HCT116 (cell line): ENCODE measurements at regions not wholly inside any gene's neighbourhood (a gene's known extent, or its start where the extent isn't known, plus 50 kb on each side); places are given as distances from the start of the nearest gene placed in this dataset.

Source experiments
- ATAC-seq: fragments of 200-7000 bp; cut with Tn5 transposase; 2 replicates; pipeline ENCODE4 v1.9.1; 2020; ENCODE audit warnings: mild to moderate bottlenecking, moderate library complexity
- BruUV-seq: library from RNA; stranded (reverse); fragments of 400-500 nt; replicated peaks from 2 replicates; lab custom pipeline; 2021; lab: Mats Ljungman, UMichigan
- CTCF ChIA-PET: fragments of 300-600 bp; sonication (Branson Sonifier 250); formaldehyde crosslinking; loops from one replicate; lab custom pipeline; 2021; ENCODE audit warnings: antibody characterized with exemption; lab: Charles Lee
- POLR2A ChIA-PET: fragments of 300-600, 350-600 bp; sonication (Branson Sonifier 250); formaldehyde crosslinking; loops from one replicate; lab custom pipeline; 2021; ENCODE audit warnings: antibody characterized with exemption; lab: Charles Lee
- RAD21 ChIA-PET, 2 experiments: fragments of 300-600 bp; sonication (Branson Sonifier 250); formaldehyde crosslinking; loops; one replicate each; lab custom pipeline; 2023; ENCODE audit warnings: low total read pairs in 2 of 2; ENCODE audit not compliant: uncharacterized antibody in 2 of 2, unreplicated experiment in 2 of 2, low non-redundant PET in 1 of 2; lab: Charles Lee
- DNase-seq: peaks from one replicate; pipeline ENCODE4 v3.0.0-alpha.2; 2010; ENCODE audit warnings: low read depth, low spot score
- H2AFZ ChIP-seq: fragments of 200-600 bp; shearing (Covaris generic), sonication (generic); 2 replicates; pipeline ENCODE4 v1.6.1; 2017; ENCODE audit warnings: low read depth, mixed run types, mixed read lengths, antibody characterized with exemption, low read length; ENCODE audit not compliant: poor library complexity, severe bottlenecking
- H3K27ac ChIP-seq: 2 replicates; pipeline ENCODE4 v1.5.1; 2012; ENCODE audit warnings: low read depth, low read length
- H3K27me3 ChIP-seq: fragments of 200-600 bp; sonication (generic); 2 replicates; pipeline ENCODE4 v1.6.1; 2016; ENCODE audit warnings: mixed run types, low read length, mixed read lengths; ENCODE audit not compliant: insufficient read depth
- H3K36me3 ChIP-seq, 2 experiments: fragments of 200-500 bp in 1 of 2; fragments of 200-600 bp in 1 of 2; sonication (Bioruptor generic) in 1 of 2; sonication (generic) in 1 of 2; 2 replicates each; pipeline versions ENCODE4 v1.5.1 to v1.6.1; 2014 to 2016; ENCODE audit warnings: low read length in 2 of 2, inconsistent platforms in 1 of 2, mixed read lengths in 1 of 2, mixed run types in 1 of 2; ENCODE audit not compliant: insufficient read depth in 2 of 2, control insufficient read depth in 1 of 2
- H3K4me1 ChIP-seq, 2 experiments: fragments of 200-600 bp in 1 of 2; sonication (generic) in 1 of 2; 2 replicates each; pipeline versions ENCODE4 v1.5.1 to v1.6.1; 2012 to 2017; ENCODE audit warnings: low read length in 2 of 2, inconsistent platforms in 1 of 2, mild to moderate bottlenecking in 1 of 2, mixed read lengths in 1 of 2, mixed run types in 1 of 2, moderate library complexity in 1 of 2; ENCODE audit not compliant: insufficient read depth in 2 of 2, control insufficient read depth in 1 of 2
- H3K4me2 ChIP-seq: fragments of 200-600 bp; sonication (generic); 2 replicates; pipeline ENCODE4 v1.6.1; 2017; ENCODE audit warnings: mixed run types, low read length, mixed read lengths
- H3K4me3 ChIP-seq, 2 experiments: fragments of 200-600 bp in 1 of 2; sonication (generic) in 1 of 2; replicated peaks in 1 of 2; 2 replicates each; pipeline ENCODE4 v1.5.1; 2011 to 2016; ENCODE audit warnings: low read length in 2 of 2, control low read depth in 1 of 2, low read depth in 1 of 2, mild to moderate bottlenecking in 1 of 2, mixed read lengths in 1 of 2, mixed run types in 1 of 2
- H3K79me2 ChIP-seq: fragments of 200-600 bp; sonication (generic); 2 replicates; pipeline ENCODE4 v1.6.1; 2017; ENCODE audit warnings: mild to moderate bottlenecking, mixed run types, low read length, moderate library complexity, mixed read lengths; ENCODE audit not compliant: insufficient read depth
- H3K9ac ChIP-seq: fragments of 200-600 bp; sonication (generic); 2 replicates; pipeline ENCODE4 v1.6.1; 2016; ENCODE audit warnings: low read length, mixed read lengths
- H3K9me2 ChIP-seq: fragments of 200-600 bp; sonication (generic), shearing (Covaris generic); 2 replicates; pipeline ENCODE4 v1.6.1; 2017; ENCODE audit warnings: mixed run types, mild to moderate bottlenecking, moderate library complexity; ENCODE audit not compliant: insufficient read depth
- H3K9me3 ChIP-seq, 2 experiments: fragments of 200-500 bp in 1 of 2; fragments of 200-600 bp in 1 of 2; sonication (Bioruptor generic) in 1 of 2; sonication (generic) in 1 of 2; 2 replicates each; pipeline ENCODE4 v1.6.1; 2014 to 2017; ENCODE audit warnings: low read length in 2 of 2, mixed read lengths in 2 of 2, inconsistent platforms in 1 of 2, low read depth in 1 of 2, mild to moderate bottlenecking in 1 of 2, mixed run types in 1 of 2, moderate library complexity in 1 of 2; ENCODE audit not compliant: control insufficient read depth in 1 of 2, insufficient read depth in 1 of 2
- H4K20me1 ChIP-seq: fragments of 200-600 bp; sonication (generic), shearing (Covaris generic); 2 replicates; pipeline ENCODE4 v1.6.1; 2017; ENCODE audit warnings: mixed run types, mild to moderate bottlenecking, moderate library complexity; ENCODE audit not compliant: insufficient read depth
- CBX3 ChIP-seq: IDR thresholded peaks from 2 replicates; pipeline ENCODE4 v1.6.1; 2012; ENCODE audit warnings: low read depth
- EZH2phosphoT487 ChIP-seq: fragments of 200-600 bp; IDR thresholded peaks from 2 replicates; pipeline ENCODE4 v1.6.1; 2018; ENCODE audit warnings: antibody characterized with exemption, borderline replicate concordance
- MAX ChIP-seq: IDR thresholded peaks from 2 replicates; pipeline ENCODE4 v1.6.1; 2012
- POLR2A ChIP-seq: IDR thresholded peaks from 2 replicates; pipeline ENCODE4 v1.7.0; 2011; ENCODE audit warnings: borderline replicate concordance; ENCODE audit not compliant: insufficient read depth, insufficient read length; ENCODE audit errors: extremely low read depth
- POLR2AphosphoS5 ChIP-seq: IDR thresholded peaks from 2 replicates; pipeline ENCODE4 v1.6.1; 2011; ENCODE audit warnings: mild to moderate bottlenecking, low read depth, low read length, moderate library complexity
- REST ChIP-seq: IDR thresholded peaks from 2 replicates; pipeline ENCODE4 v1.6.1; 2012; ENCODE audit warnings: low read depth
- SIN3A ChIP-seq: IDR thresholded peaks from 2 replicates; pipeline ENCODE4 v1.6.1; 2012; ENCODE audit warnings: low read depth
- TCF7L2 ChIP-seq: IDR thresholded peaks from 2 replicates; pipeline ENCODE4 v1.7.0; 2011; ENCODE audit warnings: borderline replicate concordance, inconsistent platforms; ENCODE audit not compliant: insufficient read depth, insufficient read length; ENCODE audit errors: extremely low read depth
- ZBTB33 ChIP-seq: IDR thresholded peaks from 2 replicates; pipeline ENCODE4 v1.6.1; 2011; ENCODE audit warnings: mild to moderate bottlenecking, low read length, moderate library complexity; ENCODE audit not compliant: insufficient replicate concordance; ENCODE audit errors: extremely low read depth
- ZNF274 ChIP-seq: fragments of 200-500 bp; sonication (Bioruptor generic); IDR thresholded peaks from 2 replicates; pipeline ENCODE4 v1.6.1; 2014; ENCODE audit warnings: mild to moderate bottlenecking, low read depth, low read length, inconsistent platforms
- intact Hi-C: fragments of 100-400 bp; cut with micrococcal nuclease; formaldehyde crosslinking; loops from 2 replicates; pipeline ENCODE4 v1.10.0; 2022

- Histone ChIP-seq H3K4me2 (peak overlapping the region; percentile 78), H3K4me3 (peak overlapping the region; percentile 70 to 76), H3K9me2 (no peaks in the 10 kb centered on the region), H3K79me2 (0 out of 2 replicates have a peak, but pooled peaks cover 7% of the 10 kb centered on the region), H3K36me3 (no peaks in the 10 kb centered on the region), H3K27ac (peak overlapping the region; percentile 98), H4K20me1 (no peaks in the 10 kb centered on the region), H3K9me3 (no peaks in the 10 kb centered on the region), H3K9ac (peak overlapping the region; percentile 84), H2AFZ (no peak overlapping the region)
- DNase-seq: peak; percentile 27
- ChIA-PET POLR2A (interaction anchor here (0.7 to 8.5 kb wide), 37 partner anchors 7 to 1610 kb away, joined by 3 to 179 read pairs (median 5); a partner anchor contains a TSS), RAD21 (no interaction called here), CTCF (interaction anchor here (0.6 to 1.0 kb wide), 2 partner anchors 76 to 122 kb away, joined by 3 read pairs; a partner anchor contains a TSS)
- TSS peak; percentile 85 for BruUV-seq
- TF ChIP-seq TCF7L2: no peak
- TF ChIP-seq MAX: no peak
- TF ChIP-seq EZH2phosphoT487: no peak
- no peak for TF ChIP-seq ZNF274
- no peak for TF ChIP-seq REST
- TF ChIP-seq CBX3: 0 out of 2 replicates have a peak, but pooled peaks have one; percentile 5
- no peak for TF ChIP-seq SIN3A
- no peak for TF ChIP-seq ZBTB33
- no peak; the same call in 1 of the 2 replicates for TF ChIP-seq POLR2AphosphoS5
- peak; percentile 94 for TF ChIP-seq POLR2A
- TF ChIP-seq, all 23 proteins: peak for 2
- peak; percentile 19 for ATAC-seq
- peaks cover 18 to 45% of the 10 kb centered on the region in 2 experiments for H3K4me1 ChIP-seq
- H3K27me3 ChIP-seq: no peaks in the 10 kb centered on the region
- intact Hi-C loops: loop anchor here (1.0 to 5.0 kb wide), 7 partner anchors 11 to 947 kb away; a partner anchor contains a TSS
These were observed 112.8 kb downstream of the HFE start for GRCh38 chr6:26199773-26200764.
